HCT116 (cell line): ENCODE measurements at regions not wholly inside any gene's neighbourhood (a gene's known extent, or its start where the extent isn't known, plus 50 kb on each side); places are given as distances from the start of the nearest gene placed in this dataset.

Source experiments
- CTCF ChIP-seq, 3 experiments: fragments of 200-600 bp in 1 of 3; sonication (generic) in 1 of 3; IDR thresholded peaks in 2 of 3; conservative IDR thresholded peaks in 1 of 3; 2 replicates each; pipeline ENCODE4 v1.5.1; 2012 to 2017; ENCODE audit warnings: low read depth in 2 of 3, low read length in 2 of 3, antibody characterized with exemption in 1 of 3, borderline replicate concordance in 1 of 3, control low read depth in 1 of 3, mild to moderate bottlenecking in 1 of 3, mixed read lengths in 1 of 3, mixed run types in 1 of 3, moderate library complexity in 1 of 3; ENCODE audit not compliant: insufficient read depth in 1 of 3
- EGR1 ChIP-seq: IDR thresholded peaks from 2 replicates; pipeline ENCODE4 v1.6.1; 2012; ENCODE audit warnings: low read depth
- ELF1 ChIP-seq: IDR thresholded peaks from 2 replicates; pipeline ENCODE4 v1.6.1; 2012; ENCODE audit warnings: low read depth, borderline replicate concordance
- EZH2phosphoT487 ChIP-seq: fragments of 200-600 bp; IDR thresholded peaks from 2 replicates; pipeline ENCODE4 v1.6.1; 2018; ENCODE audit warnings: antibody characterized with exemption, borderline replicate concordance
- JUND ChIP-seq: IDR thresholded peaks from 2 replicates; pipeline ENCODE4 v1.6.1; 2012
- MAX ChIP-seq: IDR thresholded peaks from 2 replicates; pipeline ENCODE4 v1.6.1; 2012
- POLR2A ChIP-seq: IDR thresholded peaks from 2 replicates; pipeline ENCODE4 v1.7.0; 2011; ENCODE audit warnings: borderline replicate concordance; ENCODE audit not compliant: insufficient read depth, insufficient read length; ENCODE audit errors: extremely low read depth
- POLR2AphosphoS5 ChIP-seq: IDR thresholded peaks from 2 replicates; pipeline ENCODE4 v1.6.1; 2011; ENCODE audit warnings: mild to moderate bottlenecking, low read depth, low read length, moderate library complexity
- TCF7L2 ChIP-seq: IDR thresholded peaks from 2 replicates; pipeline ENCODE4 v1.7.0; 2011; ENCODE audit warnings: borderline replicate concordance, inconsistent platforms; ENCODE audit not compliant: insufficient read depth, insufficient read length; ENCODE audit errors: extremely low read depth
- ZBTB33 ChIP-seq: IDR thresholded peaks from 2 replicates; pipeline ENCODE4 v1.6.1; 2011; ENCODE audit warnings: mild to moderate bottlenecking, low read length, moderate library complexity; ENCODE audit not compliant: insufficient replicate concordance; ENCODE audit errors: extremely low read depth
- ZFX ChIP-seq: fragments of 450-650 bp; IDR thresholded peaks from 2 replicates; pipeline ENCODE4 v1.6.1; 2017

- no peak for TF ChIP-seq ZFX
- no peak for TF ChIP-seq POLR2A
- TF ChIP-seq CTCF (IDR thresholded peaks at IDR 0.05 in 2 of 3, conservative IDR thresholded peaks at IDR 0.05 in 1 of 3; ENCODE audit: borderline replicate concordance in 1 of 3, insufficient read depth in 1 of 3, low read depth in 2 of 3, low read length in 2 of 3), result no peak
- no peak for TF ChIP-seq MAX
- no peak for TF ChIP-seq ZBTB33
- no peak for TF ChIP-seq JUND
- no peak for TF ChIP-seq ELF1
- no peak for TF ChIP-seq TCF7L2
- no peak for TF ChIP-seq POLR2AphosphoS5
- TF ChIP-seq EGR1, result no peak
- no peak for TF ChIP-seq EZH2phosphoT487
Observed at GRCh38 chr4:106424426-106424825, 55.8 kb upstream of the GIMD1 start.
